ENCODE measurements at regions not wholly inside any gene's neighbourhood (a gene's known extent, or its start where the extent isn't known, plus 50 kb on each side); places are given as distances from the start of the nearest gene placed in this dataset.

DNA sequence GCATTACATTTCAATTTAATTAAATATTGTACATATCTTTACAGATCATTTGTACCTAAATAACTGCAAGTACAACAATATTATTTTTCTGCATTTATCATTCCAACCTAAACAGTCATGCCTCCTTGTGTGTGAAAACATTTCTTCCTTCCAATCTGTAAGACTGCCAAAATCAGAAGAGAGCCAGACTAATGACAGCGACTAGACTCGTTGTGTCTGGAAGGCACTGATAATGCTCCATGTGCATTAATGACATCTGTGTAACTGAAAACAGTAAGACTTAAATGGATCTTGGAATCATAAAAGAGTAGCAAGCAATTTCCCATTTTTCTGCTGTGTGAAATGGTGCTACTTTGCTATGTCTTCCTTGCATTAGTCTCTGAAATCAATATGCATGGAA, 278.0 kb upstream of the DSEL start:
- no peak for DNase-seq (ENCODE audit: low read depth)
- in situ Hi-C loops (cut with HindIII; ENCODE audit: low sequenced_read_pairs) = no loop called here
- TF ChIP-seq, protein P1, sequence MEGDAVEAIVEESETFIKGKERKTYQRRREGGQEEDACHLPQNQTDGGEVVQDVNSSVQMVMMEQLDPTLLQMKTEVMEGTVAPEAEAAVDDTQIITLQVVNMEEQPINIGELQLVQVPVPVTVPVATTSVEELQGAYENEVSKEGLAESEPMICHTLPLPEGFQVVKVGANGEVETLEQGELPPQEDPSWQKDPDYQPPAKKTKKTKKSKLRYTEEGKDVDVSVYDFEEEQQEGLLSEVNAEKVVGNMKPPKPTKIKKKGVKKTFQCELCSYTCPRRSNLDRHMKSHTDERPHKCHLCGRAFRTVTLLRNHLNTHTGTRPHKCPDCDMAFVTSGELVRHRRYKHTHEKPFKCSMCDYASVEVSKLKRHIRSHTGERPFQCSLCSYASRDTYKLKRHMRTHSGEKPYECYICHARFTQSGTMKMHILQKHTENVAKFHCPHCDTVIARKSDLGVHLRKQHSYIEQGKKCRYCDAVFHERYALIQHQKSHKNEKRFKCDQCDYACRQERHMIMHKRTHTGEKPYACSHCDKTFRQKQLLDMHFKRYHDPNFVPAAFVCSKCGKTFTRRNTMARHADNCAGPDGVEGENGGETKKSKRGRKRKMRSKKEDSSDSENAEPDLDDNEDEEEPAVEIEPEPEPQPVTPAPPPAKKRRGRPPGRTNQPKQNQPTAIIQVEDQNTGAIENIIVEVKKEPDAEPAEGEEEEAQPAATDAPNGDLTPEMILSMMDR (IDR thresholded peaks at IDR 0.05; ENCODE audit: low read depth, low read length, missing control alignments) = no peak
- H3K4me3 ChIP-seq (ENCODE audit: low read depth, low read length) = no peak overlapping the region

DNA sequence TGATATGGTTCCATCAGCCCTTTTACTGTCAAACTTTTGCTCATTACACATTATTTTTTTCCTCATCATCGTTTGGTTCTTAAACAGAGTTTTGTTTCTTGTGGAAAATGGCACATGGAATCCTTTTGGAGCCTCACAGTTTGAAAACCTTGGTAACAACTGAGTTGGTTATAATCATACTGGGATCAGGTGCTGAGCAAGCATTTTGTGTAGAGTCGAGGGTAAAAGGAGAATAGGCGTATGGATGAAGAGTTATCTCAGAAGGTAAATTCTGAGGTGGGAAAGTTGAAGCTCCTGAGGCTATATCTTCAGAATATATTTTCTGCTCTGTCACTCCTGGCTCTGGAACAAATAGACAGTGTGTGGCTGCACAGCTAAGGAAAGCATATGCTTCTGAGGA, 274.0 kb upstream of the DSEL start:
- TF ChIP-seq, protein P1 (IDR thresholded peaks at IDR 0.05; ENCODE audit: low read depth, low read length, missing control alignments) = no peak
- DNase-seq (ENCODE audit: low read depth) = no peak
- in situ Hi-C loops (cut with HindIII; ENCODE audit: low sequenced_read_pairs) = no loop called here
- no peak overlapping the region for H3K4me3 ChIP-seq (ENCODE audit: low read depth, low read length)

DNA sequence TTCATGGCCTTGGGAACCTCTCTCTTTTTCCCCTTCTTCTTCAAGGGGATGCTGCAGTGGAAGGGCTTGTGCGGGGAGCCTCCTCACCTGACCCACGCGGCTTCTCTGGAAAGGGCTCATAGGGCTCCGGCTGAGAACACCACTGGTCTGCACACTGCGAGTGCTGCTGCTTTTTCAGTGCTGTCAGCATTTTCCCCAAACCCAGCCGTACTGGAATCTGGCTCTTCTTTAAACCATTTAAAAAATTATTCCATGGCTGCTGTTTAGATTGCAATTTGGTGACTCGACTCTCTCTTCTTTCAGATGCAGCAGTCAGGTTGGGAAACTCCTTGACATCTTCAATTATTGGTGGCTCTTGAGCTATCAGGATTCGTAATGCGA, 272.6 kb upstream of the DSEL start:
- in situ Hi-C loops (cut with HindIII; ENCODE audit: low sequenced_read_pairs) = no loop called here
- DNase-seq (ENCODE audit: low read depth) = no peak
- H3K4me3 ChIP-seq (ENCODE audit: low read depth, low read length) = no peak overlapping the region
- TF ChIP-seq, protein P1 (IDR thresholded peaks at IDR 0.05; ENCODE audit: low read depth, low read length, missing control alignments) = no peak

DNA sequence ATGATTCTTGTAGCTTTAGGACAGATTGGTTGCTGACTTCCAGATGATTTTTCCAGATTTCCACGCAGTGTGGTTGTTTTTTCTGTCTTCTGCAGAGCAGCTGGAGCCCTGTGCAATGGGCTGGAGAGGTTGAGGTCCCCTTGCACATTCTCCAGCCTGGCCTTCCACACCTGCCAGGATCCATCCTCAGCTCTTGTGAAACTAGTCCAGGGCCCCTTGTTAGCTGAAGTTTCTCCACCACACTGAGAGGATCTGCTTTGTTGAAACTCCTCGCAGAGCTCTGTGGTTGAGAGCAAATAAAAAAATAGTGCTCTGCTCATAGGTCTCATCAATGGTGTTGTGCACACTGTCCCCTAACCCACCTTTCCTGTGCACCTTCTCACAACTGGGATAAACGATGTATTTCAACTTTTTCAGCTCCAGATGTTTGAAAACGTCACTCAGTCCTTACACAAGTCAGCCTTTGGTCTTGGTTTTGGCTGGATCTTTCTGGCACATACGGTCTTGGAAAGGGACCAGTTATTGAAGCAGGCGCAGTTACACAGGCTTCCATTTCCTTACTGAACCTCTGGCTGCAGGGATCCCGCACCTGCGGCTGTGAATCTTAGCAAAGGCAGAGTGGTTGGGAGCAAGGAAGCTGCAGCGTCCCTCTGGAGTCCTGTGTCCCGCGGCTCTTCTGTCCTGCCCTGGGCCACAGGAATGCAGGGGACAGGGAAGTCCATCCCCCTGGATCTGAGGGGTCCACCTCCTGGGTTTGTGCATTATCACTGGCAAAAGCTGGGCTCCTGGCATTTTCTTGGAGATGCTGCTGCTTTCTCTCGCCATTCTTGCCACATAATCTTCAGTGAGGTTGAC, 272.0 kb upstream of the DSEL start:
- no peak for DNase-seq (ENCODE audit: low read depth)
- in situ Hi-C loops (cut with HindIII; ENCODE audit: low sequenced_read_pairs) = no loop called here
- TF ChIP-seq, protein P1 (IDR thresholded peaks at IDR 0.05; ENCODE audit: low read depth, low read length, missing control alignments) = no peak
- no peak overlapping the region for H3K4me3 ChIP-seq (ENCODE audit: low read depth, low read length)

DNA sequence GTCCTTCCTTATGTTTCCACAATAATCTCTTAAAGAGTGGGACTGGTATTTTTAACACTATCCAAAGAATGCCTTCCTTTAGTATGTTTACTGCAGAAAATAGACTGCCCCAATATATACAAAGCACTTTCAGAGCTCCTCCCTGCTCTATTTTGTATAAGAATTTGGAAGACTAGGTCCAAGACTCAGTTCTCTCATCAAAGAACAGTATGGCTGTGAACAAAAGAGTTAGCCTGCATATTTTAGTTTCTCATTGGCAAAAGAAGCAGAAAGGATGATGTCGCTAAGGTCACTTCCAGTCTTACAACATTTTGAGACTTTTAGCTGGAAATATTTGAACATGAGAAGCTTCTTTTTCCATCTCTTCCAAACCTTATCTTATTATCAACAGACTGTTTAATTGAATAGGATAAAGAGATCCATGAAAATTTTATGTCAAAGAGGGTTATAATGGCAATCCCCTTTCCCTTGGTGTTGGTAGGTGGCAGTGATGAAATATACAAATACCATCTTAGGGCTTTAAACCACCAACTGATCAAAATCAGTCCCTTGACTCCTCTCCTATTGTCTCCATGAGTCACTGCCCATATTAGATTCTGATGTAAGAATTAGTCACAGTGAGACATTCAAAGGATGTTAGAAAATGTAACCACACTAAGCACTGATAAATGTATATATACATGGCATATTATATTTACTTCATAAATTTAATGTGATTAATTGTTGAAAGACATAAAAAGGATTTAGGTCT, 266.9 kb upstream of the DSEL start:
- in situ Hi-C loops (cut with HindIII; ENCODE audit: low sequenced_read_pairs) = no loop called here
- TF ChIP-seq, protein P1 (IDR thresholded peaks at IDR 0.05; ENCODE audit: low read depth, low read length, missing control alignments) = no peak
- H3K4me3 ChIP-seq (ENCODE audit: low read depth, low read length) = no peak overlapping the region
- peak; percentile 49 for DNase-seq (ENCODE audit: low read depth)

DNA sequence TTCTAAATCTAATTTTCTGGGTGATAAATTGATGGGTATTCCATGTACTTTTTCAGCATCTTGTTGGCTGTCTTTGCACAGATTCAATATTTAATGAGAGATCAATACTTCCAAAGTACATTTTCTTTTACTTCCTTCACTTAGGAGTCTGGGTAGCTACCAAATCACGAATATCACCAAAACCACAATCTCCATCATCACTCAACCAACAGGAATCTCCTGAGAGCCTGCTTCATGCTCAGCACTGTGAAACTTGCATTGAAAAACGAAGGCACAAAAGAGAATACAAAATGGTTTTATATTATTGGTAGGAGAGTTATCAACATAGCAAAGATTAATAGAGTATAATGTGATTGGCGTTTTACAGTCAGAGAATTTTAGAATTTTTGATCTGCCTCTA, 261.5 kb upstream of the DSEL start:
- no peak for DNase-seq (ENCODE audit: low read depth)
- H3K4me3 ChIP-seq (ENCODE audit: low read depth, low read length) = no peak overlapping the region
- in situ Hi-C loops (cut with HindIII; ENCODE audit: low sequenced_read_pairs) = no loop called here
- TF ChIP-seq, protein P1 (IDR thresholded peaks at IDR 0.05; ENCODE audit: low read depth, low read length, missing control alignments) = no peak

Data from astrocyte of the cerebellum (primary cell).